Liver (tissue), 7 donors: ENCODE measurements at regions not wholly inside any gene's neighbourhood (a gene's known extent, or its start where the extent isn't known, plus 50 kb on each side); places are given as distances from the start of the nearest gene placed in this dataset.

Source experiments
- DNase-seq: peaks from one replicate; pipeline ENCODE4 v3.0.0-alpha.2; 2017; ENCODE audit warnings: low spot score
- H3K27ac ChIP-seq, 2 donors: one replicate each; pipeline ENCODE4 v1.7.0; 2013; ENCODE audit warnings: inconsistent platforms in 2 of 2, low read length in 2 of 2, control low read depth in 1 of 2, low read depth in 1 of 2, mild to moderate bottlenecking in 1 of 2
- H3K27me3 ChIP-seq, 4 donors: one replicate each; pipeline versions ENCODE4 v1.6.1 to v1.7.0; 2013; ENCODE audit warnings: low read length in 3 of 4, inconsistent platforms in 1 of 4, mild to moderate bottlenecking in 1 of 4, moderate library complexity in 1 of 4; ENCODE audit not compliant: control insufficient read depth in 4 of 4, insufficient read depth in 4 of 4
- H3K36me3 ChIP-seq, 4 donors: one replicate each; pipeline versions ENCODE4 v1.6.1 to v1.7.0; 2013; ENCODE audit warnings: low read length in 3 of 4, mild to moderate bottlenecking in 3 of 4, low read depth in 1 of 4, moderate library complexity in 1 of 4; ENCODE audit not compliant: control insufficient read depth in 4 of 4, insufficient read depth in 3 of 4
- H3K4me1 ChIP-seq, 4 donors: one replicate each; pipeline versions ENCODE4 v1.6.1 to v1.7.0; 2013; ENCODE audit warnings: low read length in 3 of 4, mild to moderate bottlenecking in 3 of 4, moderate library complexity in 1 of 4; ENCODE audit not compliant: control insufficient read depth in 4 of 4, insufficient read depth in 4 of 4
- H3K4me3 ChIP-seq, 3 donors: one replicate each; pipeline versions ENCODE4 v1.6.1 to v1.7.0; 2013; ENCODE audit warnings: low read length in 3 of 3, control low read depth in 1 of 3, low read depth in 1 of 3, mild to moderate bottlenecking in 1 of 3
- H3K9ac ChIP-seq, 2 donors: one replicate each; pipeline ENCODE4 v1.7.0; 2013; ENCODE audit warnings: low read length in 2 of 2, mild to moderate bottlenecking in 2 of 2, moderate library complexity in 2 of 2, control low read depth in 1 of 2, low read depth in 1 of 2
- H3K9me3 ChIP-seq, 4 donors: one replicate each; pipeline versions ENCODE4 v1.6.1 to v1.7.0; 2013; ENCODE audit warnings: low read length in 3 of 4; ENCODE audit not compliant: control insufficient read depth in 4 of 4
- ATF3 ChIP-seq: IDR thresholded peaks from 2 replicates; pipeline ENCODE4 v1.6.1; 2016; ENCODE audit warnings: antibody characterized with exemption
- EGR1 ChIP-seq, 2 donors: IDR thresholded peaks; 2 replicates each; pipeline ENCODE4 v1.6.1; 2016 to 2018; ENCODE audit warnings: antibody characterized with exemption in 2 of 2, low read depth in 2 of 2
- FOXA1 ChIP-seq: IDR thresholded peaks from 2 replicates; pipeline ENCODE4 v1.6.1; 2016; ENCODE audit warnings: antibody characterized with exemption
- FOXA2 ChIP-seq: IDR thresholded peaks from 2 replicates; pipeline ENCODE4 v1.6.1; 2016; ENCODE audit warnings: antibody characterized with exemption
- GABPA ChIP-seq, 2 donors: IDR thresholded peaks in 1 of 2; conservative IDR thresholded peaks in 1 of 2; 2 replicates each; pipeline ENCODE4 v1.6.1; 2016; ENCODE audit warnings: antibody characterized with exemption in 2 of 2, mild to moderate bottlenecking in 1 of 2, moderate library complexity in 1 of 2
- HNF4A ChIP-seq, 2 donors: conservative IDR thresholded peaks; 2 replicates each; pipeline ENCODE4 v1.6.1; 2016; ENCODE audit warnings: antibody characterized with exemption in 2 of 2, mild to moderate bottlenecking in 2 of 2
- HNF4G ChIP-seq: IDR thresholded peaks from 2 replicates; pipeline ENCODE4 v1.6.1; 2016; ENCODE audit warnings: antibody characterized with exemption
- JUND ChIP-seq, 2 donors: IDR thresholded peaks; 2 replicates each; pipeline ENCODE4 v1.6.1; 2016; ENCODE audit warnings: antibody characterized with exemption in 2 of 2
- MAX ChIP-seq: IDR thresholded peaks from 2 replicates; pipeline ENCODE4 v1.6.1; 2016; ENCODE audit warnings: antibody characterized with exemption
- NR2F2 ChIP-seq: IDR thresholded peaks from 2 replicates; pipeline ENCODE4 v1.6.1; 2016; ENCODE audit warnings: antibody characterized with exemption
- RAD21 ChIP-seq, 2 donors: IDR thresholded peaks; 2 replicates each; pipeline ENCODE4 v1.6.1; 2016; ENCODE audit warnings: antibody characterized with exemption in 2 of 2, mild to moderate bottlenecking in 2 of 2
- REST ChIP-seq: IDR thresholded peaks from 2 replicates; pipeline ENCODE4 v1.6.1; 2016; ENCODE audit warnings: antibody characterized with exemption, mild to moderate bottlenecking
- RXRA ChIP-seq, 2 donors: IDR thresholded peaks; 2 replicates each; pipeline ENCODE4 v1.6.1; 2017 to 2018; ENCODE audit warnings: antibody characterized with exemption in 2 of 2, mild to moderate bottlenecking in 1 of 2
- SP1 ChIP-seq: IDR thresholded peaks from 2 replicates; pipeline ENCODE4 v1.6.1; 2018; ENCODE audit warnings: antibody characterized with exemption, mild to moderate bottlenecking
- YY1 ChIP-seq: IDR thresholded peaks from 2 replicates; pipeline ENCODE4 v1.6.1; 2016; ENCODE audit warnings: antibody characterized with exemption, mild to moderate bottlenecking
- ZBTB33 ChIP-seq: IDR thresholded peaks from 2 replicates; pipeline ENCODE4 v1.6.1; 2016; ENCODE audit warnings: antibody characterized with exemption
- WGBS: extraction: QIAGEN DNeasy Blood & Tissue Kit; methylation state at CpG from one replicate; pipeline ENCODE4 v1.1.7; 2013; 5-methylcytosine and 5-hydroxymethylcytosine counted together
- donor health status: healthy.
- donor health status: healthy.
- donor health status: healthy.
- donor health status: healthy.

GRCh38 chr10:75335983-75336382 lies 65.6 kb downstream of the ZNF503 start:
- DNase-seq: no peak
- peaks cover 0 to 6% (median 0%) of the 10 kb centered on the region in 4 donors for H3K4me1 ChIP-seq
- no peaks in the 10 kb centered on the region for H3K27me3 ChIP-seq
- no peaks in the 10 kb centered on the region for H3K36me3 ChIP-seq
- H3K9me3 ChIP-seq: no peaks in the 10 kb centered on the region
- no peak overlapping the region for H3K4me3 ChIP-seq
- no peak for TF ChIP-seq NR2F2
- H3K9ac ChIP-seq: no peak overlapping the region
- no peak overlapping the region for H3K27ac ChIP-seq

GRCh38 chr10:75335191-75335590 lies 66.4 kb downstream of the ZNF503 start:
- no peaks in the 10 kb centered on the region for H3K9me3 ChIP-seq
- DNase-seq: no peak

GRCh38 chr10:75334720-75335119 lies 66.8 kb downstream of the ZNF503 start:
- DNase-seq: no peak

More at GRCh38 chr10:75335191-75335590, 66.4 kb downstream of the ZNF503 start:
- Histone ChIP-seq H3K36me3 (no peaks in the 10 kb centered on the region), H3K27ac (no peak overlapping the region), H3K4me1 (peaks cover 0 to 6% (median 0%) of the 10 kb centered on the region in 4 donors), H3K9ac (no peak overlapping the region), H3K27me3 (no peaks in the 10 kb centered on the region), H3K4me3 (no peak overlapping the region)
- 83% methylated on average over 1 of the region's 1 CpG for WGBS
- TF ChIP-seq RXRA (IDR thresholded peaks at IDR 0.05) (peak in 1 of 2 donors; percentile 1), ZBTB33 (no peak)

GRCh38 chr10:75332081-75332480 lies 69.5 kb downstream of the ZNF503 start:
- peaks cover 0 to 6% (median 0%) of the 10 kb centered on the region in 4 donors for H3K4me1 ChIP-seq
- no peak overlapping the region for H3K9ac ChIP-seq
- no peak overlapping the region for H3K27ac ChIP-seq
- no peak for DNase-seq
- H3K9me3 ChIP-seq: no peaks in the 10 kb centered on the region
- 93% methylated on average over 1 of the region's 1 CpG for WGBS
- no peaks in the 10 kb centered on the region for H3K27me3 ChIP-seq
- H3K36me3 ChIP-seq: no peaks in the 10 kb centered on the region
- TF ChIP-seq HNF4A (conservative IDR thresholded peaks at IDR 0.05) (no peak), YY1 (no peak), MAX (no peak), JUND (IDR thresholded peaks at IDR 0.05) (no peak), NR2F2 (no peak), ATF3 (no peak), FOXA1 (no peak), EGR1 (IDR thresholded peaks at IDR 0.05; ENCODE audit: low read depth in 2 of 2) (no peak), REST (no peak), RAD21 (IDR thresholded peaks at IDR 0.05) (no peak), FOXA2 (no peak), RXRA (IDR thresholded peaks at IDR 0.05) (no peak)
- no peak overlapping the region for H3K4me3 ChIP-seq

More at GRCh38 chr10:75334720-75335119, 66.8 kb downstream of the ZNF503 start:
- Histone ChIP-seq H3K4me1 (peaks cover 0 to 6% (median 0%) of the 10 kb centered on the region in 4 donors), H3K36me3 (no peaks in the 10 kb centered on the region), H3K27me3 (no peaks in the 10 kb centered on the region), H3K27ac (no peak overlapping the region), H3K9me3 (no peaks in the 10 kb centered on the region), H3K9ac (no peak overlapping the region), H3K4me3 (no peak overlapping the region)
- 21% methylated on average over 1 of the region's 1 CpG for WGBS
- peak; percentile 8 for TF ChIP-seq SP1
- TF ChIP-seq HNF4G: peak; percentile 46
- no peak for TF ChIP-seq EGR1 (IDR thresholded peaks at IDR 0.05; ENCODE audit: low read depth in 2 of 2)
- TF ChIP-seq YY1: peak; percentile 23
- TF ChIP-seq RXRA (IDR thresholded peaks at IDR 0.05): peak in 1 of 2 donors; percentile 16
- TF ChIP-seq JUND (IDR thresholded peaks at IDR 0.05): peak in 1 of 2 donors; percentile 29
- no peak for TF ChIP-seq RAD21 (IDR thresholded peaks at IDR 0.05)
- TF ChIP-seq NR2F2: no peak
- no peak for TF ChIP-seq MAX
- no peak for TF ChIP-seq FOXA2
- TF ChIP-seq GABPA (IDR thresholded peaks at IDR 0.05 in 1 of 2, conservative IDR thresholded peaks at IDR 0.05 in 1 of 2): no peak
- TF ChIP-seq HNF4A (conservative IDR thresholded peaks at IDR 0.05): peak; percentile 70 to 80
